CD4-positive, alpha-beta T cell treated with Interleukin-6 for 4 hours (primary cell): ENCODE measurements at regions not wholly inside any gene's neighbourhood (a gene's known extent, or its start where the extent isn't known, plus 50 kb on each side); places are given as distances from the start of the nearest gene placed in this dataset.

ENCODE experiments used
- DNase-seq: peaks from one replicate; pipeline ENCODE4 v3.0.0-alpha.2; 2020; ENCODE audit warnings: mixed read lengths

GRCh38 chr10:3689871-3690510, 95.0 kb downstream of the KLF6 start:
- DNase-seq: peak; percentile 10

GRCh38 chr10:3687510-3688081, 97.4 kb downstream of the KLF6 start:
- DNase-seq: no peak

GRCh38 chr10:3685384-3685783, 99.6 kb downstream of the KLF6 start:
- no peak for DNase-seq

GRCh38 chr10:3684891-3685290, 100.1 kb downstream of the KLF6 start:
- no peak for DNase-seq

GRCh38 chr10:3683560-3683959, 101.4 kb downstream of the KLF6 start:
- DNase-seq: no peak

- DNase-seq: no peak
These were observed 102.3 kb downstream of the KLF6 start for GRCh38 chr10:3682745-3683144.

- DNase-seq: no peak
These were observed 103.1 kb downstream of the KLF6 start for GRCh38 chr10:3681642-3682554.

- DNase-seq: no peak
These were observed 104.9 kb downstream of the KLF6 start for GRCh38 chr10:3679950-3680629.

GRCh38 chr10:3678629-3679227, 106.3 kb downstream of the KLF6 start:
- no peak for DNase-seq

GRCh38 chr10:3676564-3676963, 108.4 kb downstream of the KLF6 start:
- DNase-seq: no peak

- DNase-seq: no peak
These were observed 112.8 kb downstream of the KLF6 start for GRCh38 chr10:3672220-3672619.

GRCh38 chr10:3671386-3671955, 113.5 kb downstream of the KLF6 start:
- no peak for DNase-seq

- DNase-seq: no peak
These were observed 116.1 kb downstream of the KLF6 start for GRCh38 chr10:3668966-3669330.

GRCh38 chr10:3668276-3668965, 116.6 kb downstream of the KLF6 start:
- peak; percentile 84 for DNase-seq

GRCh38 chr10:3666525-3667302, 118.3 kb downstream of the KLF6 start:
- peak; percentile 62 for DNase-seq

- DNase-seq: no peak
These were observed 119.6 kb downstream of the KLF6 start for GRCh38 chr10:3665316-3665908.

GRCh38 chr10:3662775-3663174, 122.2 kb downstream of the KLF6 start:
- no peak for DNase-seq

GRCh38 chr10:3661271-3661670, 123.7 kb downstream of the KLF6 start:
- no peak for DNase-seq

GRCh38 chr10:3660753-3661152, 124.3 kb downstream of the KLF6 start:
- DNase-seq: no peak

- DNase-seq: no peak
These were observed 125.6 kb downstream of the KLF6 start for GRCh38 chr10:3659203-3659917.
